Heart right ventricle (tissue), 16 donors: ENCODE measurements at regions not wholly inside any gene's neighbourhood (a gene's known extent, or its start where the extent isn't known, plus 50 kb on each side); places are given as distances from the start of the nearest gene placed in this dataset.

ENCODE experiments used
- ATAC-seq, 8 donors: fragments of 200-7000 bp; cut with Tn5 transposase; one replicate each; pipeline ENCODE4 v1.9.1; 2020; ENCODE audit warnings: mild to moderate bottlenecking in 8 of 8, moderate library complexity in 8 of 8, moderate number of reproducible peaks in 1 of 8
- DNase-seq, 2 donors: peaks; one replicate each; pipeline ENCODE4 v3.0.0-alpha.2; 2020
- H3K27ac ChIP-seq, 10 donors: fragments of 200-600 bp; sonication (generic) in 2 of 10; one replicate each; pipeline versions ENCODE4 v1.5.0 to v1.8.0; 2020 to 2022; ENCODE audit warnings: mild to moderate bottlenecking in 3 of 10
- H3K27me3 ChIP-seq, 7 donors: fragments of 200-600 bp; one replicate each; pipeline ENCODE4 v1.8.0; 2021 to 2022; ENCODE audit warnings: mild to moderate bottlenecking in 2 of 7
- H3K36me3 ChIP-seq, 9 donors: fragments of 200-600 bp; sonication (generic) in 1 of 9; one replicate each; pipeline versions ENCODE4 v1.5.0 to v1.8.0; 2020 to 2022; ENCODE audit warnings: mild to moderate bottlenecking in 2 of 9
- H3K4me1 ChIP-seq, 9 donors: fragments of 200-600 bp; sonication (generic) in 1 of 9; one replicate each; pipeline versions ENCODE4 v1.5.0 to v1.8.0; 2020 to 2022; ENCODE audit warnings: mild to moderate bottlenecking in 4 of 9
- H3K4me3 ChIP-seq, 10 donors: fragments of 200-600 bp; sonication (generic) in 2 of 10; one replicate each; pipeline versions ENCODE4 v1.5.0 to v1.8.0; 2020 to 2022; ENCODE audit warnings: mild to moderate bottlenecking in 7 of 10, moderate library complexity in 2 of 10
- H3K9me3 ChIP-seq, 11 donors: fragments of 200-600 bp in 10 of 11; sonication (generic) in 2 of 11; one replicate each; pipeline versions ENCODE4 v1.5.0 to v1.8.0; 2013 to 2022; ENCODE audit warnings: mild to moderate bottlenecking in 2 of 11, control low read depth in 1 of 11, moderate library complexity in 1 of 11
- CTCF ChIP-seq, 9 donors: fragments of 200-600 bp; sonication (generic) in 2 of 9; IDR thresholded peaks; one replicate each; pipeline versions ENCODE4 v1.5.0 to v1.8.0; 2021 to 2022; ENCODE audit warnings: antibody characterized with exemption in 9 of 9, mild to moderate bottlenecking in 5 of 9, moderate library complexity in 1 of 9
- WGBS, 2 donors: extraction: QIAGEN DNeasy Blood & Tissue Kit; methylation state at CpG; one replicate each; pipeline ENCODE4 v1.1.7; 2013; ENCODE audit warnings: inconsistent platforms in 1 of 2; 5-methylcytosine and 5-hydroxymethylcytosine counted together
- intact Hi-C, 10 donors: fragments of 100-400 bp; cut with DNase I; formaldehyde crosslinking; loops; one replicate each; pipeline versions ENCODE4 v1.11.1 to v1.14.2; 2022
- donor health status: Arrhythmogenic right ventricular cardiomyopathy.
- donor health status: ischemic (EF 13 %, LVEDD 7.1; RV severe dilation, severe dysfunction).
- donor health status: healthy with polysubstance abuse.
- donor health status: DM: no; HTN: yes; CAD: no.
- donor health status: DM: no; HTN: no; CAD: no.
- donor health status: ischemic (EF 25% LVEDD 6.9; RV normal size, moderate dysfunction).
- donor health status: ischemic (EF 25% LVEDD 5.7; RV mildly dilated, moderate dysfunction).
- donor health status: healthy.
- donor health status: DM: yes; HTN: yes; CAD: no.
- donor health status: Ischemic cardiomyopathy.
- donor health status: ischemic (EF 35%, LVEDD 5.7; RV mildly dilated, moderate dysfunction).
- donor health status: nonischemic (EF 11% LVEDD 7.7; RV severe dilation, severe dysfunction).
- donor health status: DM: yes; HTN: yes; CAD: no.
- donor health status: PGD.
- donor health status: ischemic (EF 29% LVEDD 5.4; RV normal size, mild dysfunction).
- donor health status: nonischemic (EF 23%, LVEDD 6.1; RV moderate dilation, normal function).

GRCh38 chr13:111472083-111472482 lies 151.6 kb downstream of the TEX29 start:
- H3K4me1 ChIP-seq: no peaks in the 10 kb centered on the region
- H3K36me3 ChIP-seq: no peaks in the 10 kb centered on the region
- ATAC-seq (no peak), DNase-seq (no peak)
- 78 to 84% methylated on average over 10 of the region's 10 CpGs for WGBS, 2 donors
- no peak overlapping the region for H3K4me3 ChIP-seq
- TF ChIP-seq CTCF (IDR thresholded peaks at IDR 0.05): no peak
- intact Hi-C loops: loop anchor here in 5 of 10 donors (5.0 kb wide), 3 partner anchors 970 to 1135 kb away; no protein-coding TSS in a partner anchor
- peaks cover 0 to 46% (median 24%) of the 10 kb centered on the region in 7 donors for H3K27me3 ChIP-seq
- H3K9me3 ChIP-seq: no peaks in the 10 kb centered on the region
- H3K27ac ChIP-seq: no peak overlapping the region

- ATAC-seq (no peak), DNase-seq (no peak)
- WGBS, 2 donors: 75 to 76% methylated on average over 19 of the region's 19 CpGs
- peaks cover 0 to 41% (median 19%) of the 10 kb centered on the region in 7 donors for H3K27me3 ChIP-seq
- H3K4me3 ChIP-seq: no peak overlapping the region
- no peak overlapping the region for H3K27ac ChIP-seq
- intact Hi-C loops: loop anchor here in 5 of 10 donors (5.0 kb wide), 3 partner anchors 969 to 1134 kb away; no protein-coding TSS in a partner anchor
- TF ChIP-seq CTCF (IDR thresholded peaks at IDR 0.05): no peak
- H3K4me1 ChIP-seq: no peaks in the 10 kb centered on the region
- no peaks in the 10 kb centered on the region for H3K9me3 ChIP-seq
- no peaks in the 10 kb centered on the region for H3K36me3 ChIP-seq
Measured at GRCh38 chr13:111472559-111473460, 152.4 kb downstream of the TEX29 start.

GRCh38 chr13:111474136-111475002 lies 153.9 kb downstream of the TEX29 start:
- TF ChIP-seq CTCF (IDR thresholded peaks at IDR 0.05): peak; percentile 16 to 69 (median 58)
- H3K4me3 ChIP-seq: no peak overlapping the region
- peak in 5 of 8 donors; percentile 19 to 72 (median 43) for ATAC-seq

GRCh38 chr13:111475488-111475887 lies 155.0 kb downstream of the TEX29 start:
- Histone ChIP-seq H3K9me3 (no peaks in the 10 kb centered on the region), H3K27me3 (peaks cover 0 to 31% (median 3%) of the 10 kb centered on the region in 7 donors), H3K4me3 (no peak overlapping the region), H3K4me1 (no peaks in the 10 kb centered on the region), H3K27ac (no peak overlapping the region), H3K36me3 (no peaks in the 10 kb centered on the region)
- TF ChIP-seq CTCF (IDR thresholded peaks at IDR 0.05): no peak
- ATAC-seq (no peak), DNase-seq (no peak)
- intact Hi-C loops: loop anchor here in 3 of 10 donors (2.0 to 5.0 kb wide), 2 partner anchors 967 to 1132 kb away; no protein-coding TSS in a partner anchor
- 72 to 75% methylated on average over 8 of the region's 8 CpGs for WGBS, 2 donors

More at GRCh38 chr13:111474136-111475002, 153.9 kb downstream of the TEX29 start:
- 62 to 66% methylated on average over 23 of the region's 23 CpGs for WGBS, 2 donors
- Histone ChIP-seq H3K27me3 (peaks cover 0 to 29% (median 3%) of the 10 kb centered on the region in 7 donors), H3K36me3 (no peaks in the 10 kb centered on the region), H3K9me3 (no peaks in the 10 kb centered on the region), H3K27ac (no peak overlapping the region), H3K4me1 (no peaks in the 10 kb centered on the region)
- intact Hi-C loops: loop anchor here in 9 of 10 donors (1.0 to 5.0 kb wide), 5 partner anchors 968 to 1133 kb away; no protein-coding TSS in a partner anchor
- DNase-seq: no peak
